ENCODE measurements at regions not wholly inside any gene's neighbourhood (a gene's known extent, or its start where the extent isn't known, plus 50 kb on each side); places are given as distances from the start of the nearest gene placed in this dataset.
"Not testable (repeated sequence)": the region's sequence is repeated elsewhere in the genome, so short reads cannot be mapped to it uniquely, and the experiment has no call there.

DNA sequence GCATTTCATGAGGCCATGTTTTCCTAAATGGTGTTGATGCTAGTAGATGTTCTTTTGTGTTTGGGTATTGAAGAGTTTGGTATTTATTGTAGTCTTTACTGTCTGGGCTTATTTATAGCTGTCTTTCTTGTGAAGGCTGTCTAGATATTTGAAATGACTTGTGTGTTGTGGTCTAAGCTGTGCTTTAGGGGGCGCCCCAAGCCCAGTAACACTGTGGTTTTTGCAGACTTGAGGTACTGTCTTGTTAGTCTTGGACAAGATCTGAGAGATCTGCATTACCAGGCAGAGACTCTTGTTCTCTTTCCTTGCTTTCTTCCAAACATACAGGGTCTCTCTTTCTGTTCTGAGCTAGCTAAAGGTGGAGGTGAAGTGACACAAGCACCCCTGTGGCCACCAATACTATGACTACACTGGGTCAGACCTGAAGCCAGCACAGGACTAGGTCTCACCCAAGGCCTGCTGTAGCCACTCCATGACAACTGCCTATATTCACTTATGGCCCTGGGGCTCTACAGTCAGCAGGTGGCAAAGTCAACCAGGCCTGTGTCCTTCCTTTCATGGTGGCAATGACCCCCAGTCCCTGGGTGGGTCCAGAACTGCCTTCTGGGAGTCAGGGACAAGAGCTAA lies 152.1 kb upstream of the TBC1D5 start:
- DNase-seq (ENCODE audit: insufficient read length) (no peak), FAIRE-seq (no peak)
- TF ChIP-seq POLR2AphosphoS5 (IDR thresholded peaks at IDR 0.05; ENCODE audit: low read depth, low read length) = no peak
- TF ChIP-seq TAF1 (IDR thresholded peaks at IDR 0.05; ENCODE audit: borderline replicate concordance, low read depth, low read length) = no peak

DNA sequence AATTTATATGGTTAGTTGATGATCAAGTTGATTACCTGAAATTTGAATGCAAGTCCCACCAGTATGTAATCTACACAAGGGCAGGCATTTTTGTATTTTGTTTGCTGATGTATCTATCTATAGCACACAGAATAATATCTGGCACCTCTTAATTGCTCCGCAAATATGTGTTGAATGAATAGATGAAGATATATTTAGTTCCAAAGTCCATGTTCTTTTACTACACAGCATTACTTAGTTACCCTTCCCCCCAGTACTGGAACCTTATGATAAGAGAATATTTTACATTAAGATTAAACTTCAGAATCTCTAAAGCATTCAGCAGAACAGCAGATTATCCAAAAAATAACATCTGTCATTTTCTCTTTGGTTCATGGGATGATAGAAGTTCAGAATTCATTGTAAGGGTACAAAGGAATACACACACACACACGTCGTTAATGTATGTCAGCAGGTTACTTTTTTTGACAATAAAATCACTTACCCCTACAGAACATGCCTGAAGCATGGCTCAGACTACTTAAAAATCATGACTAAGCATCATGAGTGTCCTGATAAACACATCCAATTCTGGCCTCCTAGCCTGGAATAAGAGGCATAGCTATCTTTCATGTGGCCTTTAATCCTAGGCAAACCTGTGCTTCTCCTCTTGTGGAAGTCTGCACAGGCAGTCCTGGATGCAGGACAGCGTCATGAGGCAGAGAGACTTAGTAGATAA lies 148.9 kb upstream of the TBC1D5 start:
- TF ChIP-seq POLR2AphosphoS5 (IDR thresholded peaks at IDR 0.05; ENCODE audit: low read depth, low read length) (no peak), POLR2A (IDR thresholded peaks at IDR 0.05; ENCODE audit: low read depth, low read length) (no peak), TAF1 (IDR thresholded peaks at IDR 0.05; ENCODE audit: borderline replicate concordance, low read depth, low read length) (no peak)
- DNase-seq (ENCODE audit: insufficient read length) (no peak), FAIRE-seq (no peak)

DNA sequence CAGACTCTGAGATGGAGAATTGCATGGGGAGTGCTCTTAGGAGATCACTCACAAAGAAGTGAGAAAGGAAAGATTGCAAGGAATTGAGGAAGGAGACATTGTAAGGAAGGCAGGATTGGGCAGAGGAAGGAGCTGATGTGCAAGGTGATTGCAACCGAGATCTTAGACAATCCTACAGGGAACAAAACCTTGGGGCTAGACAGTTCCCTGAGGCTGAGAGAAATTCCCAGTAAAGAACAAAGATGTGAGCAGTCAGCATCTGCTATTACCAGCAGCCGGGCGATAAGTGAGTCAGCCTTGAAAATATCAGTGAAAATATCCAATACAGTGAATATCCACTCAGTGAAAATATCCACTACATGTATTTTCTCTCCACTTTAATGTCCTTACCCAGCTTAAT lies 143.6 kb upstream of the TBC1D5 start:
- no peak for DNase-seq (ENCODE audit: insufficient read length)
- no peak for FAIRE-seq
- no peak for TF ChIP-seq POLR2A (IDR thresholded peaks at IDR 0.05; ENCODE audit: low read depth, low read length)
- no peak for TF ChIP-seq TAF1 (IDR thresholded peaks at IDR 0.05; ENCODE audit: borderline replicate concordance, low read depth, low read length)
- TF ChIP-seq POLR2AphosphoS5 (IDR thresholded peaks at IDR 0.05; ENCODE audit: low read depth, low read length) = no peak

DNA sequence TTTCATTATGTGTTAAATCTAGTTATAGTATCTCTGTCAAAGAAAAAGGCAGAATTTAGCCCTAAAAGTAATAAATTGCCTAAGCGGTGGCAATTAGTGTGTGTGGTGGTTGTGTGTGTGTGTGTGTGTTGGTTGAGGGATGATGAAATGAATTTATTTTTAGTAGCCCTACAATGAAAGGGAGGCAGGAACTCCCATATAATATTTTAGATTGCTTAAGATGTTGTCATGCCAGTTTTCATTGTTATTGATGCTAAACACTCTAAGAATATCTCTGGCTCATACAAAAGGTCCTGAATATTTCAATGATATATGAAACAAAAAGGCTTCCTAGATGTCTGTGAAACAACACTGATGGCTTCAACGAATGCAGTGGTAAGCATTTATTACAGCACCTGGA lies 140.6 kb upstream of the TBC1D5 start:
- TF ChIP-seq POLR2AphosphoS5 (IDR thresholded peaks at IDR 0.05; ENCODE audit: low read depth, low read length) (no peak), POLR2A (IDR thresholded peaks at IDR 0.05; ENCODE audit: low read depth, low read length) (no peak), TAF1 (IDR thresholded peaks at IDR 0.05; ENCODE audit: borderline replicate concordance, low read depth, low read length) (no peak)

DNA sequence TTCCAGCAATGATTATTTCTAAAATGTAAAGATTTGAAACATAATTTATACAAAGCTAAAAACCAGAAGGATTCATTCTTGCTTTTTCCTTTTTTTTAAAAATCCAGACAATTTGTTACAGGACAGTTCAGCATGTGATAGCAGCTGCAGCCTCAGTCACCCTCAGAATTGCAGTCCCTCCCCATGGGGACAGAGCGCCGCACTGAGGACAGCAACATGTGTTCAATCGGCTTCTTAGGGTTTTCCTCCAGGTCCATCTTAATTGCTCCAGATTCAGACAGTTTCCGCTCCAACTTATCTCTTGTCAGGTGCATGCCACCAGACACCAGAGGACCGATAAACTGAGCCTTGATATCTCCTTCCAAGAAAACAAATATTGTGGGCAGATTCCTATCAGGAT lies 134.9 kb upstream of the TBC1D5 start:
- TF ChIP-seq TAF1 (IDR thresholded peaks at IDR 0.05; ENCODE audit: borderline replicate concordance, low read depth, low read length) (no peak), POLR2AphosphoS5 (IDR thresholded peaks at IDR 0.05; ENCODE audit: low read depth, low read length) (no peak), POLR2A (IDR thresholded peaks at IDR 0.05; ENCODE audit: low read depth, low read length) (no peak)
- FAIRE-seq = no peak

More for the DNA sequence above, 140.6 kb upstream of the TBC1D5 start:
- FAIRE-seq = no peak
- no peak for DNase-seq (ENCODE audit: insufficient read length)

DNA sequence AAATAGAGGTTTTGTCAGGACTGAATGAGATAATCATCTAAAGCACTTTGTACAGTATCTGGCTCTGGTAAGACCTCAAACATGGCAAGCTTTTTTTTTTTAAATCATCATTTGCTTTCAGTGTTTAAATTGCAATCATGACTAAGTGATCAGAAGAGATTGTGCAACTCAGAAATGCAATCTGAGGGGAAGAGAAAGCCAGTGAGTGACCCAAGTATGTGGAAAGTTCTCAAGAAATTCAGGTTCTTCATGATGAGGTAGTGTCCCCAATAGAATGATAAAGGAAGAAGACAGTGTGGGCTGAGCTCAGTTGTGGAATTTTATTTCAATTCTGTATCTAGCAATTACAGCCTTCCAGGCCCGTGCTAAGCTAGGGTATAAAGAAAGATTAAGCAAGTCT lies 132.2 kb upstream of the TBC1D5 start:
- DNase-seq (ENCODE audit: insufficient read length) = no peak
- no peak for FAIRE-seq
- no peak for TF ChIP-seq TAF1 (IDR thresholded peaks at IDR 0.05; ENCODE audit: borderline replicate concordance, low read depth, low read length)
- no peak for TF ChIP-seq POLR2AphosphoS5 (IDR thresholded peaks at IDR 0.05; ENCODE audit: low read depth, low read length)
- no peak for TF ChIP-seq POLR2A (IDR thresholded peaks at IDR 0.05; ENCODE audit: low read depth, low read length)

More for the DNA sequence above, 134.9 kb upstream of the TBC1D5 start:
- DNase-seq (ENCODE audit: insufficient read length) = no peak

DNA sequence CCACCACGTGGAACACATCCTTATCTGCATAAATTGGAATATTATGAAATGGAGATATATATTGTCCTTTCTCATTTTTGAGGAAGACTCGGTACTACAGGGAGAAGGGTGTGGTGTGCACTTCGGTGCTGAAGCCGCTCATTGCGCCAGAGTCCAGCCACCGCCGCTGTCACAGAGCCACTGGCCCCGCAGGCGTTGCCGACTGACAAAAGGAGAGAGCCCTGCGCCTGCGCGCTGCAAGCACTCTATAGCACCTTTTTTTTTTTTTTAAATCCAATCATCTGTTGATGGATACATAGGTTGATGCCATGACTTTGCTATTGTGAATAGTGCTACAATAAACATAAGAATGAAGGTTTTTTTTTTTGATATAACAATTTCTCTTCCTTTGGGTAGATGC lies 130.0 kb upstream of the TBC1D5 start:
- TF ChIP-seq POLR2AphosphoS5 (IDR thresholded peaks at IDR 0.05; ENCODE audit: low read depth, low read length) = no peak
- no peak for TF ChIP-seq TAF1 (IDR thresholded peaks at IDR 0.05; ENCODE audit: borderline replicate concordance, low read depth, low read length)
- no peak for TF ChIP-seq POLR2A (IDR thresholded peaks at IDR 0.05; ENCODE audit: low read depth, low read length)
- FAIRE-seq = no peak
- no peak for DNase-seq (ENCODE audit: insufficient read length)

DNA sequence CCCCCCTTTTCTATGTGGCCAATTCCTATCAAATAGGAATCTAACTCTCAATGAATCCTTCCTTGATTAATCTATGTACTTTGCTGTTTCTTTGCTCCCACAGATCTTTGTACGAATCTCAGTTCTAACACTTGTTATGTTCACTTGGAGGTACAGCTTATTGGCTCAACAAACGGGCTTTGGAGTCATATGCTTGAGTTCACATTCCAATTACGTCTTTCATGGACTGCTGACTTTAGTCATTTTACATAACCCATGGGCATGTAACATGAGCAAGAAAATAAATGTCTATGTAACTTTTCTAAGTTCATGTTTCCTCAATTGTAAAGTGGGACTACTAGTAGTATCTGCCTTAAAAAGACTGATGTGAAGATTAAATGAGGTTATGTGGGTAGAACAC lies 123.2 kb upstream of the TBC1D5 start:
- TF ChIP-seq POLR2AphosphoS5 (IDR thresholded peaks at IDR 0.05; ENCODE audit: low read depth, low read length) (no peak), TAF1 (IDR thresholded peaks at IDR 0.05; ENCODE audit: borderline replicate concordance, low read depth, low read length) (no peak), POLR2A (IDR thresholded peaks at IDR 0.05; ENCODE audit: low read depth, low read length) (no peak)
- DNase-seq (ENCODE audit: insufficient read length) (no peak), FAIRE-seq (no peak)

DNA sequence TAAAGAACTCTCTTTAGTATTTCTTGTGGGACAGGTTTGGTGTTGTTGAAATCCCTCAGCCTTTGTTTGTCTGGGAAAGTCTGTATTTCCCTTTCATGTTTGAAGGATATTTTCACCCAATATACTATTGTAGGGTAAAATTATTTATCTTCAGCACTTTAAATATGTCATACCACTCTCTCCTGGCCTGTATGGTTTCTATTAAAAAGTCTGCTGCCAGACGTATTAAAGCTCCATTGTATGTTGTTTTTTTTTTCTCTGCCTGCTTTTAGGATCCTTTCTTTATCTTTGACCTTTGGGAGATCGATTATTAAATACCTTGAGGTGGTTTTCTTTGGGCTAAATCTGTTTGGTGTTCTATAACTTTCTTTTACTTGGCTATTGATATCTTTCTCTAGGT lies 119.0 kb upstream of the TBC1D5 start:
- no peak for TF ChIP-seq POLR2AphosphoS5 (IDR thresholded peaks at IDR 0.05; ENCODE audit: low read depth, low read length)
- TF ChIP-seq POLR2A (IDR thresholded peaks at IDR 0.05; ENCODE audit: low read depth, low read length) = no peak
- no peak for TF ChIP-seq TAF1 (IDR thresholded peaks at IDR 0.05; ENCODE audit: borderline replicate concordance, low read depth, low read length)
- DNase-seq (ENCODE audit: insufficient read length) (no peak), FAIRE-seq (no peak)

DNA sequence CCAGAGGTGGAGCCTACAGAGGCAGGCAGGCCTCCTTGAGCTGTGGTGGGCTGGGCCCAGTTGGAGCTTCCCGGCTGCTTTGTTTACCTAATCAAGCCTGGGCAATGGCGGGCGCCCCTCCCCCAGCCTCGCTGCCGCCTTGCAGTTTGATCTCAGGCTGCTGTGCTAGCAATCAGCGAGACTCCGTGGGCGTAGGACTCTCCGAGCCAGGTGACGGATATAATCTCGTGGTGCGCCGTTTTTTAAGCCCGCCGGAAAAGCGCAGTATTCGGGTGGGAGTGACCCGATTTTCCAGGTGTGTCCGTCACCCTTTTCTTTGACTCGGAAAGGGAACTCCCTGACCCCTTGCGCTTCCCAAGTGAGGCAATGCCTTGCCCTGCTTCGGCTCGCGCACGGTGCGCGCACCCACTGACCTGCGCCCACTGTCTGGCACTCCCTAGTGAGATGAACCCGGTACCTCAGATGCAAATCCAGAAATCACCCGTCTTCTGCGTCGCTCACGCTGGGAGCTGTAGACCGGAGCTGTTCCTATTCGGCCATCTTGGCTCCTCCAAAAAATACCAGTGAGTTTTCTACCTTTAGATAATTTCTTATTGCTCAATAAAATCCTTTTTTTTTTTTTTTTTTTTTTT lies 118.5 kb upstream of the TBC1D5 start:
- FAIRE-seq; DNase-seq (ENCODE audit: insufficient read length): not testable (repeated sequence)

DNA sequence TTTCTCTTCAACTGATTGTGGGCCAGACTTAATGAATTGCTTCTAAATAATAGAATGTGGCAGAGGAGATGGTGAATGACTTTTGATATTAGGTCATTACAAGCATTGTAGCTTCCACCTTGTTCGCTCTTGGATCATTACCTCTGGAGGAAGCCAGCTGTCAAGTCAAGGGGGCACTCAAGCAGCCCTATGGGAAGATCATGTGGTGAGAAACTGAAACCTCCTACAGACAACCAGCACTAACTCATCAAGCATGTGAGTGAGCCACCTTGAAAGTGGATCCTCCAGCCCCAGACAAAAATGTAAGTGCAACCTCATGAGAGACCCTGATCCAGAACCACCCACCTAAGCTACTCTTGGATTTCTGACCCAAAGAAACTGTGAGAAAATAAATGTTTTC lies 109.8 kb upstream of the TBC1D5 start:
- DNase-seq (ENCODE audit: insufficient read length) (no peak), FAIRE-seq (no peak)
- no peak for TF ChIP-seq POLR2AphosphoS5 (IDR thresholded peaks at IDR 0.05; ENCODE audit: low read depth, low read length)
- no peak for TF ChIP-seq TAF1 (IDR thresholded peaks at IDR 0.05; ENCODE audit: borderline replicate concordance, low read depth, low read length)
- no peak for TF ChIP-seq POLR2A (IDR thresholded peaks at IDR 0.05; ENCODE audit: low read depth, low read length)

DNA sequence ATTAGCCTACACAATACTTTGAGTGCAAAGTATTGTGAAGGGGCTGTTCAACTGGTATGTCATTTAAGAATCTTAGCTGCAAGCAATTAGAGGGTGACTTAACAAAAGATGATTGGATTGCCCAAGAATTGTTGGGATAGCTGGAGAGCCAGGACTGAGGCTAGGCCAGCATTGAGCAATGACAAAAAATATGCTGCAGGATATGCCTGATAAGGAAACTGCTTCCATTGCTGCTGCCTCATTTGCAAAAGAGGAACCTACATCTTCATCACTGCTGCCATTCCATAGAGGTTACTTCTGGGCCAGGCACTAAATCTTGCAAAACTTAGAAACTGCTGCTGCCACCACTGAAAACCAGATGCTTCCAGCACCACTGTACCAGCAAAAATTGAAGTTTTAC lies 108.0 kb upstream of the TBC1D5 start:
- FAIRE-seq (no peak), DNase-seq (ENCODE audit: insufficient read length) (no peak)
- TF ChIP-seq POLR2A (IDR thresholded peaks at IDR 0.05; ENCODE audit: low read depth, low read length) (no peak), TAF1 (IDR thresholded peaks at IDR 0.05; ENCODE audit: borderline replicate concordance, low read depth, low read length) (no peak), POLR2AphosphoS5 (IDR thresholded peaks at IDR 0.05; ENCODE audit: low read depth, low read length) (no peak)

All from GM12892 (cell line).